ENCODE measurements at regions not wholly inside any gene's neighbourhood (a gene's known extent, or its start where the extent isn't known, plus 50 kb on each side); places are given as distances from the start of the nearest gene placed in this dataset.

DNA sequence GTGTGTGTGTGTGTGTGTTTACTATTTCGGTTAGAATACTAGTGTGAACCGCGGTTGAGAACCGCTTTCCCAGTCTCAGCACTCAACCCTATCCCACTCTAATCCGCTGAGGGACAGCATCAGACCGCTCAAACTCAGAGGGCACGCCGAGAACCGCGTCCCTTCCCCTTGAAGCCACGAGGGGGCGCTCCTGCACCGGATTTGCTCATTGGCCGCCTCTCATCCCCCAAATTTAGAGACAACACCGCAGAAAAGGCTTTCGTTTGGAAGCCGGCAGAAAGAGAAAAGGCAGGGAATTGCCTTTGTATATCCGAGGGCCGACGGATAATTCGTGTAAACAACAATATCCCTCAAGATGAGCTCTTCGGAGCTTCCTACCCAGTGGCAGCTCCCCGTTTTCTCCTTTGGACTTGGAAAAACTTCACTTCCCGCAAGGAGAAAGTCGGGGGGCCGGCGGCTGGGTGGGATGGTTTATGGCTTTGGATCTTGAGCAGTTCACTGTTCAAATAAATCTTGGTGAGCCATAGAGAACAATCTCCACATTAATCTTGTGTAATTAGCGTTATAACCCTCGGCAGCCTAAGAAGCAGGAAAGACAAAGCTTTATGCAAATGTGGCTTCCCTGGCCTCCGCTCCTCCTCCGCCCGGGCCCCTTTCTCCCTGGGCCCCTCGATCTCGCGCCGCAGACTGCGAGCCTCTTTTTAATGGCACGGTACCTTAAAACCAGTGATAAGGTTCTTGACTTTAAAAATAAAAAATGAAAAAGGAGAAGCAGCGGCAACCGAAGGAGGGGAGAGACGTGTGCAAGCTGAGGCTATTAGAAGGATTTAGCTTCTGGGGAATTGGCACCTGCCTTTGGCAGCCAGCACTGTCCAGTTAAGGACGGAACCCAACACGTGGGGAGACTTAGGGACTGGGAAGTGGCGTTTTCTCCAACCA lies 296.8 kb downstream of the PARP8 start:
- intact Hi-C loops (cut with DNase I) = loop anchor here in 1 of 2 donors (10.0 kb wide), 1 partner anchor 1692 kb away; no protein-coding TSS in a partner anchor
- DNase-seq (ENCODE audit: low spot score) = no peak

DNA sequence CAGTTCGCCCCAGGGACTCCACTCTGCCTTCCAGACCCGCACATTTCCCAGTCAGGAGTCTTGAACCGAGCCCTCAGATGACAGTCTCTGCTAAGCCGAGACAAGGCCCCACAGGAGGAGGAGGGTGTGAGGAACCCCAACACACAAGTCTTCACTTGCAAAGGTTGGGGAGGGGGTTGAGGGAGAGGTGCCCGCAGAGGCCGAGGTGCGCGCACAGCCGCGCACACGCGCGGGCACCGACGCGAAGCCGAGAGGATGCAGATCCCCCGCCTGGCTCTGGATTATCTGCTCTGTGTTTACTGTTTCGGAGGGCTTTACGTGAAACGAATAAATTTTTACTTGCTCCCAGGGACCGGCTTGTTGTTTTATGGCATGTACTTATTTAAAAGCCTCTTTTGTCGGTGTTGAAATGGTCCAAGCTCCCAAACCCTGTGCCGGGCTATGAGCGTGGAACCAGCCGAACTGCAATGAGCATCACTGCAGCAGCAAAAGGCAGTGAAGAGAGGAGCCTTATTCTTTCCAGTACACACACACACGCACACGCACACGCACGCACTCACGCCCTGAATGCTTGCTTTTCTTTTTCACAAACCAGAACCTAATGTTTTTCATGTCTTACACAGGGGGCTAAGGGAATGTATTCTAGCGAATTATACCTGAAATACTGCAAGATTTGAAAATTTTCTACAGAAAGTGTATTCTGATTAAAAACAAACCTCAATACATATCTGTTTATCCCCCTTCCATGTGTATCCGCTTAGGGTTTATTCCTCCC lies 297.7 kb downstream of the PARP8 start:
- DNase-seq (ENCODE audit: low spot score) = no peak
- intact Hi-C loops (cut with DNase I) = loop anchor here in 1 of 2 donors (10.0 kb wide), 1 partner anchor 1691 kb away; no protein-coding TSS in a partner anchor

DNA sequence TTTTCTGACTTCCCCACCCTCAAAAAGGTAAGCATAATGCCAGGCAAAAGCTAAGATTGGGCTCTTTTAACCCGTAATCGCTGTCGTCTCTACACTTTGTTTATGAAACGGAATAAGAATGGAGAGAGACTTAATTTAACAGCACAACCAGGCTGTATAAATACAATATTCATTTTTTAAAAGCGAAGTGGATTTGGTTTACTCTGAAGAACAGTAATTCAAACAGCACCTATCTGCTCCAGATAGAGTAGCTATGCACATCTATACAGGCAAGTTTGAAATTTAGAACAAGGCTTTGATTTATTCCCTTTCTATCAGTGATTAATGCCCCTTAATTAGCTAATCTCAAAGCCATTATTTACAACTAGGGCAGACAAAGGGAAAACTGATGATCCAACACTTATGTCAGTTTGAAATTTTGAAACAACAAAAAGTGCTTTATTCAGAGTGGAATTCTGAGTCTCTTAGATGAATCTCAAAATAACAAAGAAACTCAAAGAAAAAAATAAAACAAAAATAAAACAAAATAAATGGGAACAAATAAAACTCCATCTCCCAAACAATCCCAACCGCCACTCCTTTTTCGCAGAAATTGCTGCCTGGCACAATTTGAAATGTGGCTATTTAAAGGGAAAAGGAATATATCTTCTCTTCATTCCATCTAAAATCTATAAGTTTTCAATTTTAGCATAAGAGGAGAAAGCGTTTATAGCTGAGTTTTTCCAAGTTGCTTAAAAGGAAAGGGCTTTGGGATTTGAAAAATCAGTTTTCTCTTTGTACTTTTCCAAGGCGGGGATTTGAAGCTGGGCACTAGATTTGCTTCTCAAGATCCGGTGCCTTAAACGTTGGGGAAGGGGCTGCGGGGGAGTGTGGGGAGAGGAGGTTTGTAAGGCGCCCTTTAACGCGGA lies 298.6 kb downstream of the PARP8 start:
- intact Hi-C loops (cut with DNase I) = loop anchor here in 1 of 2 donors (10.0 kb wide), 1 partner anchor 1690 kb away; no protein-coding TSS in a partner anchor
- no peak for DNase-seq (ENCODE audit: low spot score)

GRCh38 chr5:50965654-50966375 lies 299.4 kb downstream of the PARP8 start:
- intact Hi-C loops (cut with DNase I) = loop anchor here in 1 of 2 donors (10.0 kb wide), 1 partner anchor 1689 kb away; no protein-coding TSS in a partner anchor
- peak; percentile 25 for DNase-seq (ENCODE audit: low spot score)

GRCh38 chr5:50967009-50967562 lies 300.6 kb downstream of the PARP8 start:
- intact Hi-C loops (cut with DNase I) = loop anchor here in 1 of 2 donors (10.0 kb wide), 1 partner anchor 1688 kb away; no protein-coding TSS in a partner anchor

DNA sequence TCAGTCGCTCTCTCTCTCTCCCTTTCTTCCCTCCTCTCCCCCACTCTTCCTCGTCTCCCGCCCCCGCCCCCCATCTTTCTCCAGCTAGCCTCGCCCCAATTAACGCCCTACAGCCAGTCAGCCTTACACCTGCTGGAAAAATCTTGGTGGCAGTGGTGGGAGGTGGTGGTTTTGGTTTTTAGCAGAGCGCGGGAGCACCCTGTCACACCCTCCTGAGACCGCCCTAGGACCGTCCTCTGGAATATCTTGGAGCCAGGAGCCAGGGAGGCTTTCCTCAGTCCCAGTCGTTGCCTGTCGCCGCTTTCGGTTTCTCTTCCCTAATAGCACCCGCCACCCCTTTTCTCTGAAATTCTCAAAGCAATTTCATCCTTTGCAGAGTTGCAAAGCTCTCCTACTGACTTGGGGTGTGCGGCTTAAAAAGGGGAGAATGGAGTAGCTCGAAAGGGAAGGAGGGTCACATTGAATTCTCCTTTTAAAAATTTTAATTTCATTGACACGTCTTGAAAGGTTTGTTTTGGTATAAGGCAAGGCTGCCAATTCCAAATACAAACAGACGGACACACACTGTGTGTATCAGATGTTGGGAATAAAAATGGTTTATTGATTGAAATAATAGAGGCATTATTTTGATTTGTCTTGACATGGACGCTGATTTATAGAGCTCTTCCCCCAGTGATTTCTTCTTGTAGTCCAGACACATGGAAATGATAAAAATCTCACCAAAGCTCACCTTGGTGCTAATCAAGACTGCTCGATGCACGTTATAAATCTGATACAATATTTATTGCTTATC lies 301.3 kb downstream of the PARP8 start:
- peak; percentile 40 for DNase-seq (ENCODE audit: low spot score)
- intact Hi-C loops (cut with DNase I) = loop anchor here in 1 of 2 donors (10.0 kb wide), 1 partner anchor 1687 kb away; no protein-coding TSS in a partner anchor

More at GRCh38 chr5:50967009-50967562, 300.6 kb downstream of the PARP8 start:
- DNase-seq (ENCODE audit: low spot score) = no peak

- DNase-seq (ENCODE audit: low spot score) = peak; percentile 59
- intact Hi-C loops (cut with DNase I) = loop anchor here in 1 of 2 donors (10.0 kb wide), 1 partner anchor 1686 kb away; no protein-coding TSS in a partner anchor
These were observed 302.1 kb downstream of the PARP8 start for GRCh38 chr5:50968356-50969149.

GRCh38 chr5:50969151-50970031 lies 303.0 kb downstream of the PARP8 start:
- DNase-seq (ENCODE audit: low spot score) = peak; percentile 83
- intact Hi-C loops (cut with DNase I) = loop anchor here in 1 of 2 donors (10.0 kb wide), 1 partner anchor 1685 kb away; no protein-coding TSS in a partner anchor

DNA sequence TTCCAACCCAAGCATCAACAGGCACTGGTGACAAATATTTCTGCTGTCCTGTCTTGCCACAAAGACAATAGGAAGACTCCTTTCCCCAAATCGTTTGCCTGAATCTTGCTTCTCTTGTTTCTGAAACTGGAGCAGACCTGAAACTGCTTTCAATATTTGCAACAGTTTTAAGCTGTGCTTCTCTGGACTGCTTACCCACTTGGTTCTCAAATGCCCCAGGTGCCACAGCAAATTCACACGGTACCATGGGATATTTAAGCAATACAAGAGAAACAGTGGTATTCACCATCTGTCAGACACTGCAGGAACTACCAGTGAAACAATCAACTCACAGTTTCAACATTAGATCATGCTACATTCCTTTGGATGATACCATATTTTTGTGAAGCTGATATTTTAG lies 309.4 kb downstream of the PARP8 start:
- intact Hi-C loops (cut with DNase I) = no loop called here
- DNase-seq (ENCODE audit: low spot score) = no peak

DNA sequence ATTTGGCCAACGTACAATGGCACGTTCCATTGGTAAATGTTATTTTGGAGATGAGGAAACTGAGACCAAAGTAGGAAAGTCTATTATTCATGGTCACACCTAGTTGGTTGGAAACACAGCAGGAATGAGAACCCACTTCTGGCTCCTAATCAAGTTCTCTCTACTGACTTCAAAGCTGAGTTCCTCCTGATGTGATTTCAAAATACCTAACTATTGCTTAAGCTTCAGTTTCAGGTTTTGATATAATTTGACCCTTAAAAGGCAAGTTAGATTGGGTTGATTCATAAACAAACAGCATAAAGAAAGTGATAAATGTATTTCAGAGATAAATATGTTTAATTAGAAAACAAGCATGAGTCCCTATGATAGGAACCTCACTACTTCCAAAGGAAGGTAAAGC lies 312.5 kb downstream of the PARP8 start:
- intact Hi-C loops (cut with DNase I) = no loop called here
- no peak for DNase-seq (ENCODE audit: low spot score)

GRCh38 chr5:50984640-50985039 lies 318.2 kb downstream of the PARP8 start:
- intact Hi-C loops (cut with DNase I) = no loop called here
- no peak for DNase-seq (ENCODE audit: low spot score)

DNA sequence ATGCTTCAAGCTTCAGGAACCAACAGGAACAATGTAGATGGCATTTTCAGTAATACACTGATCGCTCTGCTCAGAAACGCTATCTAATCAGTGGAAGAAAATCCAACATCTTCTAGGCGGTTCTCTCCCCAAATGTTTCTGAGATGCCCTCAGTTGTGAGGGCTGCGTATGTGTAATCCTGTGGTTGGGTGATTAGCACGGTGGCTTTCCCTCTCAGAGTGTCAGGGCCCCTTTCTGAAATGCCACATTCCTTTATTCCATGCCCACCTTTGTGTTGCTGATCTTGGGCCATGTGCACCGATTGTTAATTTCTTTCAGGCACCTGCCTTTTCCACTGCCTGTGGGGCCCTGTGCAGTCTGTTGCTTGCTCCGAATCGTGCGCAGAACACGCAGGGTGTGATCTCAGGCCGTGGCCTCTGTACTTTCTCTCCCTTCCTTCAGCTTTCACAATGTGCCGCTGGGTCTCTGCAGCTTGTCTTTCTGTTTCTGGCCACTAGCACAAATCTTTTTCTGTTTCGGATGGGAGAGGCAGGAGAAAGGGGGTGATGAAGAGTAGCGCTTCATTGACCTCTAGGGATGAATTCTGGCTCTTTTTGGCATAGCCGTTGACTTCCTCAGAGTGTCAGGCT lies 324.0 kb downstream of the PARP8 start:
- DNase-seq (ENCODE audit: low spot score) = no peak
- intact Hi-C loops (cut with DNase I) = no loop called here

GRCh38 chr5:50995285-50995942 lies 329.0 kb downstream of the PARP8 start:
- DNase-seq (ENCODE audit: low spot score) = no peak
- intact Hi-C loops (cut with DNase I) = no loop called here

- intact Hi-C loops (cut with DNase I) = no loop called here
- no peak for DNase-seq (ENCODE audit: low spot score)
These were observed 334.9 kb downstream of the PARP8 start for GRCh38 chr5:51001227-51001923.

Data from posterior vena cava (tissue), 2 donors.